Endothelial cell of umbilical vein (primary cell): ENCODE measurements at regions not wholly inside any gene's neighbourhood (a gene's known extent, or its start where the extent isn't known, plus 50 kb on each side); places are given as distances from the start of the nearest gene placed in this dataset.

Source experiments
- CTCF ChIP-seq, 2 donors: IDR thresholded peaks; 1 replicate in 1 of 2; 2 replicates in 1 of 2; pipeline ENCODE4 v1.5.1; 2011; ENCODE audit warnings: low read length in 2 of 2, mild to moderate bottlenecking in 2 of 2, moderate library complexity in 2 of 2, control low read depth in 1 of 2, inconsistent platforms in 1 of 2, low read depth in 1 of 2; ENCODE audit not compliant: insufficient read depth in 1 of 2; ENCODE audit errors: extremely low read depth in 1 of 2
- POLR2AphosphoS5 ChIP-seq: IDR thresholded peaks from 2 replicates; pipeline ENCODE4 v1.6.1; 2012; ENCODE audit warnings: low read depth, mild to moderate bottlenecking, control low read depth, low read length, moderate library complexity; ENCODE audit not compliant: insufficient read depth

DNA sequence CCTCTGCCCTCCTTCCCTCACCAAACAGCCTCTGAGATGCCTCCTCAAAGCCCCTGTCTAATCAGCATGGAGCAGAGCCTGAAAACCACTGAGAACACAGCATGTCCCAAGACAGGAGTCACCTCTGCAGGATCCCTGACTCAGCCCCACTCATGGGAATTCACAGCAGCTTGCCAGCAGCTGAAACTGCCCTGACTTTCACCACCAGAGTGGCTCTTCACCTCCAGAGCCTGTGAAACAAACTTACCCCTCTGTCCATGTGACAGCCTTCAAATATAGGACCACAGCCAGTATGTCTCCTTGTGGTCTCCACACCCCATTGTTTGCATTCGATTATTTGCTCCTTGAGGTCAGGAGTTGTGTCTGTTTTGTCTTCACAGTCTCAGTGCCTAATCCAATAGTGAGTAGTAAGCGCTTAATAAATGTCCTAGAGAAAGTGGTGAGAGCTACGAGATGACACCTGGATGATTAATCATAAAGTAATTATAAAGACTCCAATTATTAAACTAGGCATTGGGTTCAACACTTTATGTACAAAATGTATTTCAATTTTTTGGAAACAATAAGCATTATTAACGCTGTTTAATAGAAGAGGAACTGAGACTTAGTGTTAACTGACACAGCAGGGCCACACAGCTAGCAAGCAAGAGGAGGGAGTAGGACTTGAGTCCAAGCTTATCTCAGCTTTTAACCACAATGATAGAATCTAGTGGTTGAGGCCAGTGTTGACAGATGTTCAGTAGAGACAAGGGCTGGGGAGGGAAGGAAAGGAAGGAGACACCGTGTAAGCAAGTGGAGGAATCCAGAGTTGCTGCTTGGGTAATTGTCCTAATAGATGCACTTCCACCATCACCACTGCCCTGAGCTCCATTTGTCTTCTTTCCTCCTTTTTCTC is 358.7 kb upstream of the TNP1 start:
- no peak for TF ChIP-seq POLR2AphosphoS5
- no peak for TF ChIP-seq CTCF (IDR thresholded peaks at IDR 0.05; ENCODE audit: extremely low read depth in 1 of 2, insufficient read depth in 1 of 2, low read depth in 1 of 2, low read length in 2 of 2)
